Fibroblast of villous mesenchyme (primary cell): ENCODE measurements at regions not wholly inside any gene's neighbourhood (a gene's known extent, or its start where the extent isn't known, plus 50 kb on each side); places are given as distances from the start of the nearest gene placed in this dataset.

Source experiments
- DNase-seq: peaks from one replicate; pipeline ENCODE4 v3.0.0-alpha.2; 2010; ENCODE audit warnings: low read depth
- H3K4me3 ChIP-seq: 2 replicates; pipeline ENCODE4 v1.5.1; 2011; ENCODE audit warnings: low read depth, mild to moderate bottlenecking, low read length
- TF ChIP-seq, protein P1 (sequence below): IDR thresholded peaks from 2 replicates; pipeline ENCODE4 v1.5.1; 2012; ENCODE audit warnings: low read depth, mild to moderate bottlenecking, low read length; ENCODE audit not compliant: insufficient read depth

DNA sequence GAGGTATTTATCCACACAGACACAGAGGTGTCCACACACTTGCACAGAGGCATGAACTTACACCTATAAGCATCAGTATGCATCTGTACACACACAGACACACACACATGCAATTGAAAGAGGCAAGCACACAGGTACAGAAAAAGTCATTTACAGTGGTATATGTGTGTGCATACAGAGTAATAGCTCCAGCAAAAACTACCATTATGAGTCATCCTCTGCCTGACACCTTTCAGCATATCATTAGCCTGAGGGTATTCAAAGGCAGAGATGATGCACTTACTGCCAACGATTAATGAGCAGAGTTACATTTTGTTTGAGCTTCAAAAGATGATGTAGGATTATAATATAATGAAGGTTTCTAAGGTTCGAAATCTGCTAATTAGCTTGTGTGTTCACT, 100.3 kb upstream of the TPRG1 start:
- H3K4me3 ChIP-seq: no peak overlapping the region
- peak; percentile 4 for DNase-seq
- TF ChIP-seq, protein P1, sequence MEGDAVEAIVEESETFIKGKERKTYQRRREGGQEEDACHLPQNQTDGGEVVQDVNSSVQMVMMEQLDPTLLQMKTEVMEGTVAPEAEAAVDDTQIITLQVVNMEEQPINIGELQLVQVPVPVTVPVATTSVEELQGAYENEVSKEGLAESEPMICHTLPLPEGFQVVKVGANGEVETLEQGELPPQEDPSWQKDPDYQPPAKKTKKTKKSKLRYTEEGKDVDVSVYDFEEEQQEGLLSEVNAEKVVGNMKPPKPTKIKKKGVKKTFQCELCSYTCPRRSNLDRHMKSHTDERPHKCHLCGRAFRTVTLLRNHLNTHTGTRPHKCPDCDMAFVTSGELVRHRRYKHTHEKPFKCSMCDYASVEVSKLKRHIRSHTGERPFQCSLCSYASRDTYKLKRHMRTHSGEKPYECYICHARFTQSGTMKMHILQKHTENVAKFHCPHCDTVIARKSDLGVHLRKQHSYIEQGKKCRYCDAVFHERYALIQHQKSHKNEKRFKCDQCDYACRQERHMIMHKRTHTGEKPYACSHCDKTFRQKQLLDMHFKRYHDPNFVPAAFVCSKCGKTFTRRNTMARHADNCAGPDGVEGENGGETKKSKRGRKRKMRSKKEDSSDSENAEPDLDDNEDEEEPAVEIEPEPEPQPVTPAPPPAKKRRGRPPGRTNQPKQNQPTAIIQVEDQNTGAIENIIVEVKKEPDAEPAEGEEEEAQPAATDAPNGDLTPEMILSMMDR: no peak

DNA sequence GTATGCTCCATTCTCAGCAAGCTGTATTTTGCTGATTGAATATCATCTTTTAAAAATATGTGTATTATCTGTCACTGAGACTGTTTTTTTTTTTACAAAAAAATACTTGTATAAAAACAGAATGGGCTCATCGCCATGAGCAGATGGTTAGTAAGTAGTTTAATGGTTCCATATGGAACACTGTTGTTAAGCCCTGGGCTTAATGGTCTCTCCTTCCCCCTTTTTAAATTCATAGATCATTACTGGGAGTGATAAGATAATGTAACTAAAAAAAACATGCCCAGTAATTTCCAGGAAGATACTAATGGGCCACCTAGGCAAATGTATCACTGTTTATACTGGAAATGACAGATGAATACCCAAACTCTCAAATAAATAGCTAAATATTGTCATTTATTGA, 95.3 kb upstream of the TPRG1 start:
- TF ChIP-seq, protein P1: no peak
- no peak overlapping the region for H3K4me3 ChIP-seq
- DNase-seq: no peak

DNA sequence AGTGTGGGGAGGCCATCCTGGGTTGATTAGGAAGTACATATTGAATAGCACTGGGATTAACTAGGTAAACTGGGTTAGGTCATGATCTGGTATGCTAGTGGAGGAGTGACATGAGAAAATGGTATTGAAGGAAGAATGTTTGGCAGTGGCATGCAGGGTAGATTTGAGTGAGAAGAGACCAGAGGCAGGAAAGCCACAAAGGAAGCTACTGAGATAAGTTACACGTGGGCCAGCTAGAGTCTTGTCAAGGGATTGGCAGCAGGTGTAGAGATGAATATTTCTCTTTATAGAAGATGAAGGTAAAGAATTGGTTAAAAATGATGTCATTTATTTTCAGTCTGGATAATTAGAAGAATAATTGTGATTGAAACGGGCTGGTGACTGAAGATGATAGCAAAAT, 91.0 kb upstream of the TPRG1 start:
- DNase-seq: no peak
- H3K4me3 ChIP-seq: no peak overlapping the region
- TF ChIP-seq, protein P1: no peak

DNA sequence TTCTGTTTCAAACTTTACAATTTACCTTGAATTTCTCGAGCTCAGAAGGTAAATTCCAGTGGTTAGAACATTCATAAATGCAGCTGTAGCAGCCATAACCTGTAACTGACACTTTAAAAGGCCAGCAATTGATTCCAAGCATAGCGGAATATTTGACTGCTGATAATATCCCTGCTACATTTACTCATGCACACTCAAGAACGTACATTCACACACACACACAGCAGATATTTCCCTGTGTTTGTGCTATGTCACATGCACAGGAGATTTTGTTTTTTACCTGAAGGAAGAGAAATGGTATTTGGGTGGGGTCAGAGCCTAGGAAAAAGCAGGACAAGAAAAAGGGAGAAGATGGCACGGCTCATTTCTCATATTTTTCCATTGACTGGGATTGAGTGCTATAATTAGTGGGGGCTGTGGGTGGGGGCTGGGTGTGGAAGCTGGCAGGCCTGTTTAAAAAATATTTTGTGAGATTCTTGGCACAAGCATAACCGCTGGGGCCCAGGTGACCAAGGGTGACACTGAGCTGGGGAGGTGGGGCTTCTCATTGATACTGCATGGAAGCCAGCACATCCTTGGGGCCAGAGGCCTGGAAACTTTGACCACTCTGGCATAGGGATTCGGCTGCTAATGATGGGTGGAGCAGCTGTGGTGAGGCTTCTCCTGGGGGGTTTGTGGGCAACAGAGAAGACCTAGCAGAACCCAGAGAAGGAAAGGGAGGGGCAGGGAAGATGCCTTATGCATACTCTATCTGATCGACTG, 88.9 kb upstream of the TPRG1 start:
- DNase-seq: no peak
- no peak overlapping the region for H3K4me3 ChIP-seq

DNA sequence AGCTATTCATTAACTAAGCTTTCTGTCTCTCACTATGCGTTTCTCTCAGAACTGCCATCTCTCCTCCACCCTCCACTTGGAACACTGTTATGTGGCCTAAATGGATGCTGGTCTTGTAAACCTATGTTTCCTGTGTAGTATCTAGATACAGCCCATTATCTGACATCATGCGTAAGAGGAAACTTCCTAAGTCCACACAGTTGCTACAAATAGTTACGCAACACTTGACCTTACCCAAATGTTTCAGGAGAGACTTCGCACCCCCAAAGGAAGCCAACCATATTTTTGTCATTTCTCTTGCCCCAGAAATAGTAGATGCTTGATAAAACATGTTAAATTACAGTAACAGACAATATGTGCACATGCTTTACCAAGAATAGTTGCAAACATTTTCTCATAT, 87.2 kb upstream of the TPRG1 start:
- peak; percentile 21 for DNase-seq
- TF ChIP-seq, protein P1: no peak
- no peak overlapping the region for H3K4me3 ChIP-seq

More for the DNA sequence above, 88.9 kb upstream of the TPRG1 start:
- TF ChIP-seq, protein P1: no peak

DNA sequence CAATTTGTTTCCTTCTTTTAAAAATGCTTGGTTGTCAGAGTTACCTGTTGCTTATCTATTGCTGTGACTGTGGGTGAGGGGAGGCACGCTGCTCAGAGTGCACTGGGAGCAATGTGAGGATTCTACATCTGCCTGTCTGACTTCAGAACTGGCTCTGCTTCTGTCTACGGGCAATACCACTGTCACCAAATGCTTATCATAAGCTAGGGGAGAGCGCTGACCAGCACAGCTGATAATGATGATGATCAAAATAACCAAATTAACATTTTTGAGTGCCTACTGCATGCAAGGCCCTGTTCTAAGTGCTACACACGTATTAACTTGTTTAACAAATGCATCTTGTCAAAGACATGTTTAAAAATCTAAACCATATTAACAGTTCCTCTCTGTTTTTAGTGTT, 79.2 kb upstream of the TPRG1 start:
- H3K4me3 ChIP-seq: no peak overlapping the region
- no peak for DNase-seq
- TF ChIP-seq, protein P1: no peak

DNA sequence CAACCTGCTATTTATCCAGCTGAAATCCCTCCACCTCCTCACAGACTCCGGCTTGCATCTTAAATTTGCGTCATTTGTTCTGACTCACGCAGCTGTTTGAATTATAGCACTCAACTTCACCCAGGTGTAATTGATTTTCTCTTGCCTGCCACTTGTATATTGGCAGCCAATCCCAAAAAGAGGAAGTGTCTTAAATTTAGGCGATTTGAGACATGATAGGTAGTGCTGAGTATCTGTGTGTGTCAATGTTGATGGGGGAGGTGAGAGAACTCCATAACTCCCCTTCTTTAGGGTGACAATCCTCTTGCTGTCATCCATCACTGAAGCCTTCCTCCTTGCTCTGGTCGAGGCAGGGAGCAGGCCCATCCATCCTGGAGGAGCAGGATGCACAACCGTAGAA, 77.2 kb upstream of the TPRG1 start:
- no peak for DNase-seq
- no peak overlapping the region for H3K4me3 ChIP-seq
- TF ChIP-seq, protein P1: no peak
